ENCODE measurements at regions not wholly inside any gene's neighbourhood (a gene's known extent, or its start where the extent isn't known, plus 50 kb on each side); places are given as distances from the start of the nearest gene placed in this dataset.

DNA sequence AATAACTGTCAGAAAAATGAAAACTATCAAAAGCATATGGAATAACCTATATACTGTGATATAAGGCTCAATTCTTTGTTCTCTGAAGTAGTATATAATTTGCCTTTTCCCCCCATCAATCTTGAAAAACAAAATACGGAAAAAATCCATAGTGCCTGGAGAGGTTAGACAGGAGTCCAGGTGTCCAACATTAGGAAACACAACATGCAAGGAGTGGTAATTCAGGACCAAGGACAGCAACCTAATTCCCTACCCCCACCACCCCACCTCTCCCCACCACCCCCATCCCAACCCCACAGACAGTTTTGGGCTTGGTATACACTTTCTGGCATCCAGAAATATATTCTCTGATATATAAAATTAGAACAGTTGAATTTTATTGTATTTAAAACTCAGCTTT is 55.1 kb upstream of the SLC25A26 start:
- TF ChIP-seq POLR2AphosphoS5 (IDR thresholded peaks at IDR 0.05; ENCODE audit: low read depth, low read length) (no peak), TAF1 (IDR thresholded peaks at IDR 0.05; ENCODE audit: borderline replicate concordance, low read depth, low read length) (no peak), POLR2A (IDR thresholded peaks at IDR 0.05; ENCODE audit: low read depth, low read length) (no peak)
